GM23248 (cell line): ENCODE measurements at regions not wholly inside any gene's neighbourhood (a gene's known extent, or its start where the extent isn't known, plus 50 kb on each side); places are given as distances from the start of the nearest gene placed in this dataset.

Experiments
- EZH2 ChIP-seq: fragments of 200-600 bp; sonication (generic); IDR thresholded peaks from 2 replicates; pipeline ENCODE4 v1.6.1; 2018; ENCODE audit warnings: antibody characterized with exemption, mild to moderate bottlenecking; ENCODE audit not compliant: insufficient read depth, poor library complexity, severe bottlenecking
- EZH2phosphoT487 ChIP-seq: fragments of 200-600 bp; sonication (generic); IDR thresholded peaks from 2 replicates; pipeline ENCODE4 v1.6.1; 2018; ENCODE audit warnings: antibody characterized with exemption, moderate library complexity, mild to moderate bottlenecking, low read depth; ENCODE audit not compliant: insufficient read depth

DNA sequence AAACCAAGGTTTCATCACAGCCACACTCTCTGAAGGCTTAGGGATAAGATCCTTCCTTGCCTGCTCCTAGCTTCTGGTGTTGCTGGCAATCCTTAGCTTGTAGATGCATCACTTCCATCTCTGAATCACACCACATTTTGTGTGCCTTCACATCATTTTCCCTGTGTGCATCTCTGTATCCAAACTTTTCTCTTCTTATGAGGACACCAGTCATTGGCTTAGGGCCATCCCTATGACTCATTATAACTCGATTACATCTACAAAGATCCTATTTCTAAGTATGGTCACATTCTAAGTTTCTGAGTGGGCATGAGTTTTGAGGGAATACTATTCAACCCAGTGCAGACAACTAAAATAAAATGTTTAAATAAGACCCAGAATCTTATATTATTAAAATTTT is 121.7 kb downstream of the C7orf25 start:
- no peak for TF ChIP-seq EZH2phosphoT487
- no peak for TF ChIP-seq EZH2
